Peyer's patch (tissue), 4 donors: ENCODE measurements at regions not wholly inside any gene's neighbourhood (a gene's known extent, or its start where the extent isn't known, plus 50 kb on each side); places are given as distances from the start of the nearest gene placed in this dataset.
"Not testable (repeated sequence)": the region's sequence is repeated elsewhere in the genome, so short reads cannot be mapped to it uniquely, and the experiment has no call there.

ENCODE experiments used
- DNase-seq, 3 donors: peaks; one replicate each; pipeline ENCODE4 v3.0.0-alpha.2; 2017 to 2019
- H3K27ac ChIP-seq, 4 donors: fragments of 200-600 bp; sonication (generic); one replicate each; pipeline ENCODE4 v1.5.1; 2016 to 2019
- H3K27me3 ChIP-seq, 2 donors: fragments of 200-600 bp; sonication (generic); one replicate each; pipeline ENCODE4 v1.5.1; 2019
- H3K36me3 ChIP-seq, 3 donors: fragments of 200-600 bp; sonication (generic); one replicate each; pipeline ENCODE4 v1.5.1; 2016 to 2019
- H3K4me1 ChIP-seq, 4 donors: fragments of 200-600 bp; sonication (generic); one replicate each; pipeline ENCODE4 v1.5.1; 2016 to 2019
- H3K4me3 ChIP-seq, 4 donors: fragments of 200-600 bp; sonication (generic); 1 replicate in 3 of 4; 2 replicates in 1 of 4; pipeline ENCODE4 v1.5.1; 2016 to 2019; ENCODE audit warnings: mild to moderate bottlenecking in 1 of 4
- H3K9me3 ChIP-seq, 4 donors: fragments of 200-600 bp; sonication (generic); one replicate each; pipeline ENCODE4 v1.5.1; 2016 to 2019; ENCODE audit warnings: mild to moderate bottlenecking in 1 of 4
- POLR2A ChIP-seq, 2 donors: fragments of 450-650 bp; IDR thresholded peaks; one replicate each; pipeline ENCODE4 v1.5.1; 2017; ENCODE audit warnings: antibody characterized with exemption in 2 of 2, mild to moderate bottlenecking in 2 of 2, moderate library complexity in 2 of 2
- TF ChIP-seq, protein P1 (sequence below), 6 experiments: fragments of 450-650 bp in 4 of 6; fragments of 200-600 bp in 2 of 6; sonication (generic) in 1 of 6; IDR thresholded peaks; one replicate each; pipeline ENCODE4 v1.5.1; 2017 to 2019; ENCODE audit warnings: antibody characterized with exemption in 6 of 6, mild to moderate bottlenecking in 3 of 6, moderate library complexity in 1 of 6

- DNase-seq: no peak
- H3K4me1 ChIP-seq: no peaks in the 10 kb centered on the region
- H3K27me3 ChIP-seq: no peaks in the 10 kb centered on the region
- no peaks in the 10 kb centered on the region for H3K9me3 ChIP-seq
- no peak overlapping the region for H3K4me3 ChIP-seq
- H3K27ac ChIP-seq: no peak overlapping the region
- no peak for TF ChIP-seq POLR2A (IDR thresholded peaks at IDR 0.05)
- TF ChIP-seq, protein P1, sequence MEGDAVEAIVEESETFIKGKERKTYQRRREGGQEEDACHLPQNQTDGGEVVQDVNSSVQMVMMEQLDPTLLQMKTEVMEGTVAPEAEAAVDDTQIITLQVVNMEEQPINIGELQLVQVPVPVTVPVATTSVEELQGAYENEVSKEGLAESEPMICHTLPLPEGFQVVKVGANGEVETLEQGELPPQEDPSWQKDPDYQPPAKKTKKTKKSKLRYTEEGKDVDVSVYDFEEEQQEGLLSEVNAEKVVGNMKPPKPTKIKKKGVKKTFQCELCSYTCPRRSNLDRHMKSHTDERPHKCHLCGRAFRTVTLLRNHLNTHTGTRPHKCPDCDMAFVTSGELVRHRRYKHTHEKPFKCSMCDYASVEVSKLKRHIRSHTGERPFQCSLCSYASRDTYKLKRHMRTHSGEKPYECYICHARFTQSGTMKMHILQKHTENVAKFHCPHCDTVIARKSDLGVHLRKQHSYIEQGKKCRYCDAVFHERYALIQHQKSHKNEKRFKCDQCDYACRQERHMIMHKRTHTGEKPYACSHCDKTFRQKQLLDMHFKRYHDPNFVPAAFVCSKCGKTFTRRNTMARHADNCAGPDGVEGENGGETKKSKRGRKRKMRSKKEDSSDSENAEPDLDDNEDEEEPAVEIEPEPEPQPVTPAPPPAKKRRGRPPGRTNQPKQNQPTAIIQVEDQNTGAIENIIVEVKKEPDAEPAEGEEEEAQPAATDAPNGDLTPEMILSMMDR (IDR thresholded peaks at IDR 0.05): no peak
- no peaks in the 10 kb centered on the region for H3K36me3 ChIP-seq
Observed at GRCh38 chr2:41031282-41031681, 579.4 kb upstream of the SLC8A1 start.

DNA sequence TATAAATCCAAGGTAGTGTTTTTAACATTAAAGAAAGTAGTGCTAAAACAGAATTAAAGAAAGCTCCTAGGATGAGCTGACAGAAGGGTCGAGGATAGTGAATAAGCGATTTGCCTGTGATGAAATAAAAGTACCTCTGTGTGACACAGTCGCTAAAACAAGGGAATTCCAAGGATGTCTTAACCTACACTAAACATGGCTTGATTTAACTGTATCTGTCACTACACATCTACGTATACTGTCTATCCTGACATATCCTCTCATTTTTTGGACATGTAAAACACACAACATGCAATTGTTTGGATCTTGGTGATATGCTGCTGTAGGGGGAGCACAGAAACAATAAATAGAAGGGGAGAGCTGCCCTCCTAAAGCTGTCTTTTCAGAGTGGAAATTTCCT, 580.8 kb upstream of the SLC8A1 start:
- Histone ChIP-seq H3K27ac (no peak overlapping the region), H3K36me3 (no peaks in the 10 kb centered on the region), H3K4me1 (no peaks in the 10 kb centered on the region), H3K27me3 (no peaks in the 10 kb centered on the region), H3K4me3 (no peak overlapping the region), H3K9me3 (no peaks in the 10 kb centered on the region)
- TF ChIP-seq, protein P1 (IDR thresholded peaks at IDR 0.05): no peak
- no peak for TF ChIP-seq POLR2A (IDR thresholded peaks at IDR 0.05)
- no peak for DNase-seq

DNA sequence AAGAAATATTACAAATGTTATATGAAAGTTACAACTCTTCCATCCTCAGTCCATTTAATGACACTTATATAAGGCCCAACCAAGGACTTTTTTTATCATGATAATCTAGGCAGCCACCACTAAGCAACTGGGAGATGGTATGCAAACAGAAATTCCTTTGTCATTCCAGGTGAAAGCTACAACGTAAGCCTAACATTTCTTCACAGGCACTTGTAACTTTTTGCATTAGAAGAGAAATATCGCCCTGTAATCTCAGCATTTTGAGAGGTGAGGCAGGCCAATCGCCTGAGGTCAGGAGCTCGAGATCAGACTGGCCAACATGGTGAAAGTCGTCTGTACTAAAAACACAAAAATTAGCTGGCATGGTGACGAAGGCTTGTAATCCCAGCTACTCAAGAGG, 581.2 kb upstream of the SLC8A1 start:
- Histone ChIP-seq H3K27me3 (no peaks in the 10 kb centered on the region), H3K9me3 (no peaks in the 10 kb centered on the region), H3K4me3 (no peak overlapping the region), H3K4me1 (no peaks in the 10 kb centered on the region), H3K36me3 (no peaks in the 10 kb centered on the region), H3K27ac (no peak overlapping the region)
- no peak for DNase-seq
- TF ChIP-seq, protein P1 (IDR thresholded peaks at IDR 0.05): no peak
- no peak for TF ChIP-seq POLR2A (IDR thresholded peaks at IDR 0.05)

- Histone ChIP-seq H3K4me3 (no peak overlapping the region), H3K4me1 (no peaks in the 10 kb centered on the region), H3K9me3 (no peaks in the 10 kb centered on the region), H3K36me3 (no peaks in the 10 kb centered on the region), H3K27me3 (no peaks in the 10 kb centered on the region), H3K27ac (no peak overlapping the region)
- DNase-seq: no peak
- TF ChIP-seq, protein P1 (IDR thresholded peaks at IDR 0.05): no peak
- TF ChIP-seq POLR2A (IDR thresholded peaks at IDR 0.05): no peak
Observed at GRCh38 chr2:41038408-41038807, 586.5 kb upstream of the SLC8A1 start.

DNA sequence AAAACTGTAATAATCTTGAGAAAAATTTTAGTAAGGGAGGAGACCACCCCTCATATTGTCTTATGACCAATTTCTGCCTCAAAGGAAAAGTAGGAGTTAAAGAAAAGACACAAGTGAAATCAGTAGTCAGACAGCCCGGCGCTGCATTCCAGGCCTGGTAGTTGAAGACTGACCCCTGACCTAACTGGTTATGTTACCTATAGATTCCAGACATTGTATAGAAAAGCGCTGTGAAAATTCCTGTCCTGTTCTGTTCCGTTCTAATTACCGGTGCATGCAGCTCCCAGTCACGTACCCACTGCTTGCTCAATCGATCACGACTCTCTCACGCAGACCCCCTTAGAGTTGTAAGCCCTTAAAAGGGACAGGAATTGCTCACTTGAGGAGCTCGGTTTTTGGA, 587.9 kb upstream of the SLC8A1 start:
- not testable (repeated sequence) for H3K27ac ChIP-seq, H3K4me3 ChIP-seq

GRCh38 chr2:41040782-41041520, 589.1 kb upstream of the SLC8A1 start:
- no peak overlapping the region for H3K27ac ChIP-seq
- H3K9me3 ChIP-seq: no peaks in the 10 kb centered on the region
- H3K27me3 ChIP-seq: no peaks in the 10 kb centered on the region
- no peak for DNase-seq
- no peak for TF ChIP-seq POLR2A (IDR thresholded peaks at IDR 0.05)
- TF ChIP-seq, protein P1 (IDR thresholded peaks at IDR 0.05): no peak
- no peaks in the 10 kb centered on the region for H3K36me3 ChIP-seq
- H3K4me3 ChIP-seq: no peak overlapping the region
- H3K4me1 ChIP-seq: no peaks in the 10 kb centered on the region

More for the DNA sequence above, 587.9 kb upstream of the SLC8A1 start:
- not testable (repeated sequence) for H3K4me1 ChIP-seq, H3K36me3 ChIP-seq, H3K27me3 ChIP-seq, H3K9me3 ChIP-seq, DNase-seq
